ENCODE measurements at regions not wholly inside any gene's neighbourhood (a gene's known extent, or its start where the extent isn't known, plus 50 kb on each side); places are given as distances from the start of the nearest gene placed in this dataset.

DNA sequence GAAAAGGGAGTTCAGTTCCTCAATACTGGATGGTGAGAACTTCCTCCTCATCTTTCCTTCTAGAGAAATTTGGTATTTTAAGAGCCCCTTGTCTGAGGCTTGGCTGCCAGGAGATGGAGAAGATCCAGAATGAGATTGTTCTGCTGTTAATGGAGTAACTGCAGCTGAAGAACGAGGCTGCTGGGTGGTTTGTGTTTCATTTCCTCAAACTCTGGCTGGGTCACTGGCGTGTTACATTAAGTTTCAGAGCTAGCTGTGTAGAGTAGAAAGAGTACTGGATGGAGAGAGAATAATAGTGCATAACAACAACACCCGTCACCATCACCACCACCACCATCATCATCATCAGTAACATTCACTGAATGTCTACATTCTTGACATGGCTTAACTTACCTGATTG lies 325.0 kb upstream of the TBX3 start:
- Mint-ChIP-seq H3K9me3 (ENCODE audit: unreplicated experiment) (no peaks in the 10 kb centered on the region), H3K4me1 (ENCODE audit: unreplicated experiment) (no peaks in the 10 kb centered on the region), H3K4me3 (ENCODE audit: unreplicated experiment) (no peak overlapping the region), H3K27ac (ENCODE audit: unreplicated experiment) (no peak overlapping the region), H3K27me3 (ENCODE audit: unreplicated experiment) (no peaks in the 10 kb centered on the region), H3K36me3 (ENCODE audit: low read depth, unreplicated experiment) (no peaks in the 10 kb centered on the region)
- TF ChIP-seq, protein P1, sequence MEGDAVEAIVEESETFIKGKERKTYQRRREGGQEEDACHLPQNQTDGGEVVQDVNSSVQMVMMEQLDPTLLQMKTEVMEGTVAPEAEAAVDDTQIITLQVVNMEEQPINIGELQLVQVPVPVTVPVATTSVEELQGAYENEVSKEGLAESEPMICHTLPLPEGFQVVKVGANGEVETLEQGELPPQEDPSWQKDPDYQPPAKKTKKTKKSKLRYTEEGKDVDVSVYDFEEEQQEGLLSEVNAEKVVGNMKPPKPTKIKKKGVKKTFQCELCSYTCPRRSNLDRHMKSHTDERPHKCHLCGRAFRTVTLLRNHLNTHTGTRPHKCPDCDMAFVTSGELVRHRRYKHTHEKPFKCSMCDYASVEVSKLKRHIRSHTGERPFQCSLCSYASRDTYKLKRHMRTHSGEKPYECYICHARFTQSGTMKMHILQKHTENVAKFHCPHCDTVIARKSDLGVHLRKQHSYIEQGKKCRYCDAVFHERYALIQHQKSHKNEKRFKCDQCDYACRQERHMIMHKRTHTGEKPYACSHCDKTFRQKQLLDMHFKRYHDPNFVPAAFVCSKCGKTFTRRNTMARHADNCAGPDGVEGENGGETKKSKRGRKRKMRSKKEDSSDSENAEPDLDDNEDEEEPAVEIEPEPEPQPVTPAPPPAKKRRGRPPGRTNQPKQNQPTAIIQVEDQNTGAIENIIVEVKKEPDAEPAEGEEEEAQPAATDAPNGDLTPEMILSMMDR (IDR thresholded peaks at IDR 0.05; ENCODE audit: unreplicated experiment) = no peak
- DNase-seq (ENCODE audit: low spot score) = no peak

DNA sequence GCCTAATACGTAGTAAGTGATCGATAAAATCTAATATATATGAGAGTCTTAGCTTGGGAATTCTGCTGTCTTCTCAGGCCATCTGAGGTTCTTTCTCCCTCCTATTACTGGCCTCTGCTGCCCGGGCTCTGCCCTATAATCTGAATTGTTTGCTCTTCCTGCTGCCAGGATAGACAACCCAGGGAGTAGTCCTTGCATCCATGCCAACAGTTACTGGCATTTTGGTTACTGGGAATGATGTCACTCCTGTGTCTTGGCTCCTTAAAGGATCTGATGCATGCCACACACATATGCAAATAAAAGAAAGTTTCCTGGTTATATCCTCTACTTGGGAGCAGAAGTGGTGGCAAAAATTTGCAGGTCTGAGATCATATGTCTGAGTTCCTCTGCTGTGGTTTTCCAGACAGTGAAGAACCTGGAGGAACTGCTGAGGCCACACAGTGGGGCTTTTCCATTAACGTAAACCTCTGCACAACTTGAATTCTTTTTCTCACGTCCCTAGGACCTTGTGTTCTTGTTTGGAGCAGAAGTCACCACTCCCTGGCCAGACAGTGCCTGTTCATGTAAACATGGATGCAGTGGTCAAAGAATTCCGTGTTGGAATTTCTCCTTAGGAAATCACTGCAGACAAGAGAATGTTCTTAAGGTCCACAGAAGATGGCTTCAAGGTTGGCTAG lies 320.6 kb upstream of the TBX3 start:
- H3K27ac Mint-ChIP-seq (ENCODE audit: unreplicated experiment) = no peak overlapping the region
- no peaks in the 10 kb centered on the region for H3K27me3 Mint-ChIP-seq (ENCODE audit: unreplicated experiment)
- H3K4me1 Mint-ChIP-seq (ENCODE audit: unreplicated experiment) = no peaks in the 10 kb centered on the region
- TF ChIP-seq, protein P1 (IDR thresholded peaks at IDR 0.05; ENCODE audit: unreplicated experiment) = no peak
- no peaks in the 10 kb centered on the region for H3K36me3 Mint-ChIP-seq (ENCODE audit: low read depth, unreplicated experiment)
- H3K4me3 Mint-ChIP-seq (ENCODE audit: unreplicated experiment) = no peak overlapping the region
- no peak for DNase-seq (ENCODE audit: low spot score)
- H3K9me3 Mint-ChIP-seq (ENCODE audit: unreplicated experiment) = no peaks in the 10 kb centered on the region

DNA sequence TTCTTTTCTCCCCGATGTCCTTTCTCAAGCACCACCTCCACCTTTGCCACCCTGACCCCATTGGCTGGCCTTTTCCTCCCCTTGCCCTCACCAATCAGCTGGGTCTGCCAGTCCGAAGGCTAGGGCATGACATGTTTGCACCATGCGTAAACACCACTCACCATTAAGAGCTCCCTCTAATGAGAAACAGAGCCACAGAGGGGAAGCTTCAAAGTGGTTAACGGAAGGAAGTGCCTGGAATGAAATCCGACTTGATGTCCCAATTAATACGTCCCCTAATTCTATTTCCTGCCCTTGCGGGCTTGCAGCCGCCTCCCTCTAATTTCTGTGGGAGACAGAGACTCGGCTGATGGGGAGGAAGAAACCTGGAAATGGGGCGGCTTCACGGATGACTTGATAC lies 318.5 kb upstream of the TBX3 start:
- no peaks in the 10 kb centered on the region for H3K36me3 Mint-ChIP-seq (ENCODE audit: low read depth, unreplicated experiment)

DNA sequence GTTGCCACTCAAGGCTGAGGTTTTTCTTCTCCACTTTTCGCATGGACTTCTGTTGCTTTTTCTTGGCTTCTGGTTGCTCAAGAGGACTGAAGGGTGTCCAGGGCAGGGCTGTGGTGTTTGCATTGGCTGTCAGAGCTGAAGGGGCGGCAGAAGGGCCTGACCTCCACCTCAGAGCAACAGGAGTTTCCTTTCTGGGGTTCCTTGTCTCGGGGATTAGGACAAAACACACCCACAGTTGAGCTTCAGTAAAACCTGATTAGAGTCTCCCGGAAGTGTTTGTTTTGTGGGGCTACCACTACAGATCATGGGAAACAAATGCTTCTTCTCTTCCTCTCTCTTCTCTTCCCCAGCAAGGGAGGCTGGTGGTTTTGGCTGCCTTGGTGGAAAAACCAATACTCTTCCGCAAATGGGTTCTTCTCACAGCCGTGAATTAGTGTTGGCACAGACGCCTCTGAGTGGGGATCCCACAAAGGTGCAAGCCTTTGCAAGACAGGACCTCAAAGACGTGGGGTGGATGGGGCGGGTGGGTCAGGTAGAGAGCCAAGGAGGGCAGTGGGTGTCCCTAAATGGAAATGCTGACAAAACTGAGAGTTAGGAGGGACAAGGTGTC lies 317.7 kb upstream of the TBX3 start:
- DNase-seq (ENCODE audit: low spot score) = no peak
- TF ChIP-seq, protein P1 (IDR thresholded peaks at IDR 0.05; ENCODE audit: unreplicated experiment) = no peak
- H3K27ac Mint-ChIP-seq (ENCODE audit: unreplicated experiment) = no peak overlapping the region
- H3K4me3 Mint-ChIP-seq (ENCODE audit: unreplicated experiment) = no peak overlapping the region
- H3K4me1 Mint-ChIP-seq (ENCODE audit: unreplicated experiment) = peaks cover 6% of the 10 kb centered on the region
- H3K36me3 Mint-ChIP-seq (ENCODE audit: low read depth, unreplicated experiment) = no peaks in the 10 kb centered on the region
- H3K9me3 Mint-ChIP-seq (ENCODE audit: unreplicated experiment) = peaks cover under 1% of the 10 kb centered on the region
- H3K27me3 Mint-ChIP-seq (ENCODE audit: unreplicated experiment) = peaks cover 5% of the 10 kb centered on the region

More for the DNA sequence above, 318.5 kb upstream of the TBX3 start:
- Mint-ChIP-seq H3K4me1 (ENCODE audit: unreplicated experiment) (peaks cover 6% of the 10 kb centered on the region), H3K9me3 (ENCODE audit: unreplicated experiment) (no peaks in the 10 kb centered on the region), H3K27ac (ENCODE audit: unreplicated experiment) (no peak overlapping the region), H3K4me3 (ENCODE audit: unreplicated experiment) (no peak overlapping the region), H3K27me3 (ENCODE audit: unreplicated experiment) (peaks cover 5% of the 10 kb centered on the region)
- TF ChIP-seq, protein P1 (IDR thresholded peaks at IDR 0.05; ENCODE audit: unreplicated experiment) = no peak
- no peak for DNase-seq (ENCODE audit: low spot score)

DNA sequence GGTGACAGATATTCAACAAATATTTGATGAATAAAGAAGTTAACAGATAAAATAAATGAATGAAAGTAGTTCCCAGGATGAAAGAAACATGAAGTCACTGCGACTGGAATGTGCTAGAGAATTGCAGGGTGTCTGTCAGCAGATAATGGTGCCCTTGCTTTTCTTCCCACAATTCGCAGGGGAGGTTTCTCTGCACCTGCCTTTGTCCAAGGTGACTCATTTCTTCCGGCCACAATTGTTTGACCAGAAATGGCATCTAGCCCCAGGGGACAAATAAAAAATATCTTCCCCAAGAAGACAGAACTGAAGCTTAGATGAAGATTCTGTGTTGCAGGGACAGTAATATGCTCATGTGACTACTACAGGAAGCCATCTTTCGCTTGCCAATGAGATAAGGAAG lies 316.1 kb upstream of the TBX3 start:
- H3K36me3 Mint-ChIP-seq (ENCODE audit: low read depth, unreplicated experiment) = peaks cover 4% of the 10 kb centered on the region
- peaks cover 5% of the 10 kb centered on the region for H3K9me3 Mint-ChIP-seq (ENCODE audit: unreplicated experiment)
- peaks cover 6% of the 10 kb centered on the region for H3K4me1 Mint-ChIP-seq (ENCODE audit: unreplicated experiment)
- DNase-seq (ENCODE audit: low spot score) = no peak
- TF ChIP-seq, protein P1 (IDR thresholded peaks at IDR 0.05; ENCODE audit: unreplicated experiment) = no peak
- H3K27ac Mint-ChIP-seq (ENCODE audit: unreplicated experiment) = no peak overlapping the region
- no peak overlapping the region for H3K4me3 Mint-ChIP-seq (ENCODE audit: unreplicated experiment)
- peaks cover 5% of the 10 kb centered on the region for H3K27me3 Mint-ChIP-seq (ENCODE audit: unreplicated experiment)
